Kidney epithelial cell (primary cell): ENCODE measurements at regions not wholly inside any gene's neighbourhood (a gene's known extent, or its start where the extent isn't known, plus 50 kb on each side); places are given as distances from the start of the nearest gene placed in this dataset.
A peak's percentile ranks its signal among the peaks of the same experiment; 100 is the strongest.

Experiments used
- DNase-seq: peaks from one replicate; pipeline ENCODE4 v3.0.0-alpha.2; 2010; ENCODE audit warnings: low read depth
- H3K27me3 ChIP-seq: 2 replicates; pipeline ENCODE4 v1.6.0; 2011; ENCODE audit warnings: low read length; ENCODE audit not compliant: control insufficient read depth, insufficient read depth
- H3K36me3 ChIP-seq: 2 replicates; pipeline ENCODE4 v1.5.1; 2011; ENCODE audit warnings: low read length; ENCODE audit not compliant: control insufficient read depth, insufficient read depth
- H3K4me3 ChIP-seq: 2 replicates; pipeline ENCODE4 v1.5.1; 2011; ENCODE audit warnings: low read depth, mild to moderate bottlenecking, control low read depth, low read length
- CTCF ChIP-seq: IDR thresholded peaks from 2 replicates; pipeline ENCODE4 v1.5.1; 2011; ENCODE audit warnings: mild to moderate bottlenecking, moderate library complexity, low read length, control low read depth, inconsistent platforms; ENCODE audit not compliant: insufficient read depth, poor library complexity, severe bottlenecking

- H3K36me3 ChIP-seq: no peaks in the 10 kb centered on the region
- DNase-seq: peak; percentile 37
- no peaks in the 10 kb centered on the region for H3K27me3 ChIP-seq
- no peak overlapping the region for H3K4me3 ChIP-seq
- TF ChIP-seq CTCF: peak; percentile 71
Measured at GRCh38 chr12:39103552-39104165, 198.3 kb upstream of the CPNE8 start.

GRCh38 chr12:39102474-39103209, 197.3 kb upstream of the CPNE8 start:
- no peak for TF ChIP-seq CTCF
- H3K4me3 ChIP-seq: no peak overlapping the region
- DNase-seq: peak; percentile 2
- no peaks in the 10 kb centered on the region for H3K36me3 ChIP-seq
- no peaks in the 10 kb centered on the region for H3K27me3 ChIP-seq

- no peaks in the 10 kb centered on the region for H3K36me3 ChIP-seq
- TF ChIP-seq CTCF: no peak
- H3K4me3 ChIP-seq: no peak overlapping the region
- DNase-seq: no peak
- no peaks in the 10 kb centered on the region for H3K27me3 ChIP-seq
Measured at GRCh38 chr12:39095636-39096330, 190.4 kb upstream of the CPNE8 start.

- TF ChIP-seq CTCF: no peak
- Histone ChIP-seq H3K36me3 (no peaks in the 10 kb centered on the region), H3K27me3 (no peaks in the 10 kb centered on the region), H3K4me3 (no peak overlapping the region)
- DNase-seq: no peak
Measured at GRCh38 chr12:39081910-39082309, 176.5 kb upstream of the CPNE8 start.

GRCh38 chr12:39077226-39077625, 171.8 kb upstream of the CPNE8 start:
- no peak for TF ChIP-seq CTCF
- DNase-seq: no peak
- H3K36me3 ChIP-seq: no peaks in the 10 kb centered on the region
- no peak overlapping the region for H3K4me3 ChIP-seq
- H3K27me3 ChIP-seq: no peaks in the 10 kb centered on the region
